Islet of Langerhans (tissue), 1 donor: ENCODE measurements at regions not wholly inside any gene's neighbourhood (a gene's known extent, or its start where the extent isn't known, plus 50 kb on each side); places are given as distances from the start of the nearest gene placed in this dataset.

Source experiments
- FAIRE-seq: peaks from one replicate; lab custom pipeline; 2011; peaks lifted over from hg19 to GRCh38; lab: Jason Lieb, UNC

- no peak for FAIRE-seq
These were observed 147.4 kb upstream of the STK17B start for GRCh38 chr2:196318517-196319377.

GRCh38 chr2:196322973-196323810, 151.8 kb upstream of the STK17B start:
- no peak for FAIRE-seq

GRCh38 chr2:196324211-196324610, 152.8 kb upstream of the STK17B start:
- no peak for FAIRE-seq

GRCh38 chr2:196328088-196328680, 156.8 kb upstream of the STK17B start:
- no peak for FAIRE-seq

GRCh38 chr2:196329959-196330358, 158.6 kb upstream of the STK17B start:
- FAIRE-seq: no peak

GRCh38 chr2:196330645-196331044, 159.3 kb upstream of the STK17B start:
- FAIRE-seq: no peak

GRCh38 chr2:196331143-196331542, 159.8 kb upstream of the STK17B start:
- FAIRE-seq: no peak

- no peak for FAIRE-seq
These were observed 160.5 kb upstream of the STK17B start for GRCh38 chr2:196331851-196332250.

GRCh38 chr2:196333397-196333796, 162.0 kb upstream of the STK17B start:
- no peak for FAIRE-seq

- no peak for FAIRE-seq
These were observed 163.3 kb upstream of the STK17B start for GRCh38 chr2:196334710-196335109.

- no peak for FAIRE-seq
These were observed 163.8 kb upstream of the STK17B start for GRCh38 chr2:196335221-196335634.

- no peak for FAIRE-seq
These were observed 164.8 kb upstream of the STK17B start for GRCh38 chr2:196336207-196336606.

- FAIRE-seq: no peak
These were observed 165.3 kb upstream of the STK17B start for GRCh38 chr2:196336715-196337114.

- FAIRE-seq: no peak
These were observed 166.0 kb upstream of the STK17B start for GRCh38 chr2:196337208-196337953.

GRCh38 chr2:196338440-196338839, 167.1 kb upstream of the STK17B start:
- FAIRE-seq: no peak

GRCh38 chr2:196341277-196341841, 170.0 kb upstream of the STK17B start:
- FAIRE-seq: no peak

- FAIRE-seq: no peak
These were observed 173.0 kb upstream of the STK17B start for GRCh38 chr2:196344397-196344796.

- FAIRE-seq: no peak
These were observed 182.3 kb upstream of the STK17B start for GRCh38 chr2:196353717-196354116.

- FAIRE-seq: no peak
These were observed 182.8 kb upstream of the STK17B start for GRCh38 chr2:196354186-196354585.

GRCh38 chr2:196356332-196356731, 185.0 kb upstream of the STK17B start:
- FAIRE-seq: no peak

- no peak for FAIRE-seq
These were observed 189.3 kb upstream of the STK17B start for GRCh38 chr2:196360650-196361049.
